ENCODE measurements at regions not wholly inside any gene's neighbourhood (a gene's known extent, or its start where the extent isn't known, plus 50 kb on each side); places are given as distances from the start of the nearest gene placed in this dataset.
"Not testable (repeated sequence)": the region's sequence is repeated elsewhere in the genome, so short reads cannot be mapped to it uniquely, and the experiment has no call there.

GRCh38 chr2:207337234-207338219, 171.8 kb upstream of the KLF7 start:
- Histone ChIP-seq H3K36me3 (ENCODE audit: insufficient read depth, low read length) (no peaks in the 10 kb centered on the region), H3K9me3 (ENCODE audit: low read length) (no peaks in the 10 kb centered on the region), H3K4me1 (ENCODE audit: insufficient read depth, low read length) (peaks cover 24% of the 10 kb centered on the region), H2AFZ (ENCODE audit: low read depth, low read length) (no peak overlapping the region), H3K4me3 (ENCODE audit: low read length) (no peak overlapping the region), H3K27me3 (ENCODE audit: insufficient read depth, low read length) (no peaks in the 10 kb centered on the region)

DNA sequence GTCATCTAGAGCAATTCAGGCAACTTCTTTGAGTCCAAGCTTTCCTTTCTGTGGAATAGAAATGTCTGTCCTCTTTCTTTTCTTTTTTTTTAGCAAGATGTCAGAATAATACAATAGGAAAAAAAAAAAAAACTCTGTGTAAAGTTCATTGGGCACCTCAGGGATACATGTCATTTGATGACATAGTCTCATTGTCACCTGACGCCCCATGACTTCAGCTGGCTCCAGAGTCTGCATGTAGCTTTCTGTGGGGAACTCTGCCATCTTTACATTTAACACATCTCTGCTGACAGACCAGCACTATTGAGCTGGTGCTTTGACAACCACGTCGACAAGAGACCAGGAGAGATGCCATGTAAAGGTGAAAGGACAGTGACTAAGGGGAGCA, 172.5 kb upstream of the KLF7 start:
- peaks cover 24% of the 10 kb centered on the region for H3K4me1 ChIP-seq (ENCODE audit: insufficient read depth, low read length)
- no peak overlapping the region for H3K4me3 ChIP-seq (ENCODE audit: low read length)
- H3K36me3 ChIP-seq (ENCODE audit: insufficient read depth, low read length) = no peaks in the 10 kb centered on the region

DNA sequence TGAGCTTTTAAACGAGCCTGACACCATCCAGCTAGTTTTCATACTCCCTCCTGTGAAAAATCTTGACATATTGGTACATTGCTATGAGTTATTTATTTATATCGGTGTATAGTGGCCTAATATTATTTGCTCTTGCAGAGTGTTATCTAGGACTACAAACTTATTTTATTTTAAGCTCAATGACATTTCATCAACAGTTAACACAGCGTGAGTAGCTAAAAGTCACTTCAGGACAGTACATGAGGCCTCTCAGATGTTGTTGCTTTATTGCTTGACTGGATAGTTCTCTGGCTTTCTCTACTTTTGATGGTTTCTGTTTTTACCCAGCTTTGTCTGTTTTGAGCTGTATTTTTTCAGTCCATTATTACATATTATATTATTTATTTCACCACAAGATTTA, 172.9 kb upstream of the KLF7 start:
- H3K36me3 ChIP-seq (ENCODE audit: insufficient read depth, low read length) = no peaks in the 10 kb centered on the region
- H3K4me1 ChIP-seq (ENCODE audit: insufficient read depth, low read length) = peaks cover 24% of the 10 kb centered on the region
- H3K4me3 ChIP-seq (ENCODE audit: low read length) = no peak overlapping the region
- H2AFZ ChIP-seq (ENCODE audit: low read depth, low read length) = no peak overlapping the region
- H3K9me3 ChIP-seq (ENCODE audit: low read length) = no peaks in the 10 kb centered on the region
- H3K27me3 ChIP-seq (ENCODE audit: insufficient read depth, low read length) = no peaks in the 10 kb centered on the region

More for the DNA sequence above, 172.5 kb upstream of the KLF7 start:
- Histone ChIP-seq H2AFZ (ENCODE audit: low read depth, low read length) (no peak overlapping the region), H3K9me3 (ENCODE audit: low read length) (no peaks in the 10 kb centered on the region), H3K27me3 (ENCODE audit: insufficient read depth, low read length) (no peaks in the 10 kb centered on the region)

- no peak overlapping the region for H3K4me3 ChIP-seq (ENCODE audit: low read length)
- H2AFZ ChIP-seq (ENCODE audit: low read depth, low read length) = no peak overlapping the region
- H3K36me3 ChIP-seq (ENCODE audit: insufficient read depth, low read length) = no peaks in the 10 kb centered on the region
- peaks cover 3% of the 10 kb centered on the region for H3K4me1 ChIP-seq (ENCODE audit: insufficient read depth, low read length)
- H3K9me3 ChIP-seq (ENCODE audit: low read length) = no peaks in the 10 kb centered on the region
- H3K27me3 ChIP-seq (ENCODE audit: insufficient read depth, low read length) = no peaks in the 10 kb centered on the region
These were observed 175.5 kb upstream of the KLF7 start for GRCh38 chr2:207341112-207341750.

DNA sequence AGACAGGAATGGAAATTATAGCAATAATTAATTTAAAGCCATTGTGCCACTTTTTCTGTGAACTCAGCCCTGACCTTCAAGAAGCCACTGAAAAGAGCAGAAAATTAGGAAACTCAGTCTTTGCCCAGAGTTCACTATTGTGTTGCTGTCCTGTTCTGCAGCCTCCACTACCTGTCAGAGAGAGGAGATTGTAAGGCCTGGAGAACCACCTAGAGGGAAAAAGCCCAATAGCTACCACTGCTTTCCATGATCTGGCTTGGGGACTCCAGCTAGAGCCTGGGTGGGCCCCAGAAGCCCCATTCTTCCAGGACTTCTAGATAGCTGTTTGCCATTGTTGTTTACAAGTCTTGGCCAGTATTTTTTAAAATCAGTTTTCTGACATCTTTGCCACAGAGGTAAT, 176.1 kb upstream of the KLF7 start:
- H3K36me3 ChIP-seq (ENCODE audit: insufficient read depth, low read length) = no peaks in the 10 kb centered on the region
- H2AFZ ChIP-seq (ENCODE audit: low read depth, low read length) = no peak overlapping the region
- H3K27me3 ChIP-seq (ENCODE audit: insufficient read depth, low read length) = no peaks in the 10 kb centered on the region
- peaks cover 3% of the 10 kb centered on the region for H3K4me1 ChIP-seq (ENCODE audit: insufficient read depth, low read length)
- no peak overlapping the region for H3K4me3 ChIP-seq (ENCODE audit: low read length)
- no peaks in the 10 kb centered on the region for H3K9me3 ChIP-seq (ENCODE audit: low read length)

- not testable (repeated sequence) for H2AFZ ChIP-seq (ENCODE audit: low read depth, low read length); H3K27me3 ChIP-seq (ENCODE audit: insufficient read depth, low read length); H3K4me1 ChIP-seq (ENCODE audit: insufficient read depth, low read length); H3K4me3 ChIP-seq (ENCODE audit: low read length); H3K9me3 ChIP-seq (ENCODE audit: low read length); H3K36me3 ChIP-seq (ENCODE audit: insufficient read depth, low read length)
These were observed 179.0 kb upstream of the KLF7 start for GRCh38 chr2:207344596-207345394.

DNA sequence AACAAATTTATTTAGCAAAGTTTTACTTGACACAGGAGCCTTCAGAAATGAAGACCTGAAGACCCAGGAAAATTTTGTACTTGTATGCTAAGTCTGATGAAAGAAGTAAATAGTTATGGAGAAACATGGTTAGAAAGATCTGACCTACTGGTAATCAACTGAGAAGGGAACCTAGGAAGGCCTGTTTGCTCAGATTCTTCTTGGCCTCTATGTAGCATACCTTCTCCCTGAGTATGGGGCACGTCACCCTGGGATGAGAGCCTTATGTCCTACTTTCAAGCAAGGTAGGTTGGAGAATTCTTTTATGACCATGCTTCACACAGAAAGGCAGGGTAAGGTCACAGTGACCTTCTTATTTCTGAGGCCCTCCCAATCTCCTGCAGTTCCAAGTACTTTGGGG, 178.6 kb upstream of the CREB1 start:
- Histone ChIP-seq H3K36me3 (ENCODE audit: insufficient read depth, low read length) (no peaks in the 10 kb centered on the region), H3K4me3 (ENCODE audit: low read length) (no peak overlapping the region), H2AFZ (ENCODE audit: low read depth, low read length) (no peak overlapping the region), H3K27me3 (ENCODE audit: insufficient read depth, low read length) (no peaks in the 10 kb centered on the region), H3K9me3 (ENCODE audit: low read length) (no peaks in the 10 kb centered on the region), H3K4me1 (ENCODE audit: insufficient read depth, low read length) (peaks cover 14% of the 10 kb centered on the region)

GRCh38 chr2:207352978-207353671, 176.6 kb upstream of the CREB1 start:
- H3K4me3 ChIP-seq (ENCODE audit: low read length) = no peak overlapping the region
- H3K9me3 ChIP-seq (ENCODE audit: low read length) = no peaks in the 10 kb centered on the region
- H3K27me3 ChIP-seq (ENCODE audit: insufficient read depth, low read length) = no peaks in the 10 kb centered on the region
- H2AFZ ChIP-seq (ENCODE audit: low read depth, low read length) = no peak overlapping the region
- H3K4me1 ChIP-seq (ENCODE audit: insufficient read depth, low read length) = peaks cover 14% of the 10 kb centered on the region
- no peaks in the 10 kb centered on the region for H3K36me3 ChIP-seq (ENCODE audit: insufficient read depth, low read length)

GRCh38 chr2:207353836-207354235, 175.9 kb upstream of the CREB1 start:
- H3K4me3 ChIP-seq (ENCODE audit: low read length) = no peak overlapping the region
- H3K9me3 ChIP-seq (ENCODE audit: low read length) = no peaks in the 10 kb centered on the region
- H3K36me3 ChIP-seq (ENCODE audit: insufficient read depth, low read length) = no peaks in the 10 kb centered on the region
- no peak overlapping the region for H2AFZ ChIP-seq (ENCODE audit: low read depth, low read length)
- H3K4me1 ChIP-seq (ENCODE audit: insufficient read depth, low read length) = peaks cover 14% of the 10 kb centered on the region
- H3K27me3 ChIP-seq (ENCODE audit: insufficient read depth, low read length) = no peaks in the 10 kb centered on the region

- Histone ChIP-seq H3K4me1 (ENCODE audit: insufficient read depth, low read length) (peaks cover 14% of the 10 kb centered on the region), H2AFZ (ENCODE audit: low read depth, low read length) (no peak overlapping the region), H3K4me3 (ENCODE audit: low read length) (no peak overlapping the region), H3K27me3 (ENCODE audit: insufficient read depth, low read length) (no peaks in the 10 kb centered on the region), H3K9me3 (ENCODE audit: low read length) (no peaks in the 10 kb centered on the region), H3K36me3 (ENCODE audit: insufficient read depth, low read length) (no peaks in the 10 kb centered on the region)
These were observed 175.3 kb upstream of the CREB1 start for GRCh38 chr2:207354462-207354861.

DNA sequence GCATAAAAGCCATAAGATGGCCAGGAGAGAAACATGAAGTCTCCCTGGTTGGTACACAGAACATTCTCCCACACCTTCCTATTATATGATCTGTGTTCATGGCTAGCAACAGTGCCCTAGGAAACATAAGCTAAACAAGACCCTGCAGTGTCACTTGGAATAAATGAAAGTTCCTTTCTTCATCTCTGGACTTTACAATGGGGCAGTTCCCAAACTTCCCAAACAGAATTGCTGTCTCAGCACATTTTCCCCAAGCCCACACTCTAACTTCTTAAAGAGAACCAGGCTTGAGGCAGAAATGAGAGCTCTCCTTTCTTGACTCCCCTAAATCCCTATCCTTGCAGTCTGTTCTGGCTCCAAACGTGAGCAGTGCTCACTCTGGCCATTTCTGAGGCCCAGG, 173.2 kb upstream of the CREB1 start:
- Histone ChIP-seq H2AFZ (ENCODE audit: low read depth, low read length) (no peak overlapping the region), H3K27me3 (ENCODE audit: insufficient read depth, low read length) (no peaks in the 10 kb centered on the region), H3K4me3 (ENCODE audit: low read length) (no peak overlapping the region), H3K9me3 (ENCODE audit: low read length) (no peaks in the 10 kb centered on the region), H3K4me1 (ENCODE audit: insufficient read depth, low read length) (peaks cover 14% of the 10 kb centered on the region), H3K36me3 (ENCODE audit: insufficient read depth, low read length) (no peaks in the 10 kb centered on the region)

DNA sequence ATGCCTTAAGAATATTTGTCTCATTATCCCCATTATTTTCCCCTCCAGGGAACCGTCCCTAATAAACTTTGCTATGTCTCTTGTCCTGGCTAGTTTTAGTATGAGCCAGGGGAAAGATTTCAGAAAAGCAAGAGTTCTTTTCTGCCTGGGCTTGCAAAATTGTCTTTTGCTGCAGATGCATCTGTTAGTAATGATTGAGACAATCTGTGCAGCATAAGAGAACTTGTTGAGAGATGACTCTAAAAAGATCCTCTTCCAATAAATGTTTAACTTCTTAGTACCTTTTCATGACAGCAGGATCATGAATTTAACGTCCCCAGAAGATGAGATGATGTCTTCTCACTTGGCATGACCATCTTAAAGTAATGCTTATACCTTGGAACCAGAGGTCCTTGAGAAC, 172.5 kb upstream of the CREB1 start:
- H3K9me3 ChIP-seq (ENCODE audit: low read length) = no peaks in the 10 kb centered on the region
- no peak overlapping the region for H2AFZ ChIP-seq (ENCODE audit: low read depth, low read length)
- no peak overlapping the region for H3K4me3 ChIP-seq (ENCODE audit: low read length)
- H3K27me3 ChIP-seq (ENCODE audit: insufficient read depth, low read length) = no peaks in the 10 kb centered on the region
- peaks cover 14% of the 10 kb centered on the region for H3K4me1 ChIP-seq (ENCODE audit: insufficient read depth, low read length)
- no peaks in the 10 kb centered on the region for H3K36me3 ChIP-seq (ENCODE audit: insufficient read depth, low read length)

Data from neuron (in vitro differentiated cells).